GM18507 (cell line): ENCODE measurements at regions not wholly inside any gene's neighbourhood (a gene's known extent, or its start where the extent isn't known, plus 50 kb on each side); places are given as distances from the start of the nearest gene placed in this dataset.

Source experiments
- DNase-seq: peaks from one replicate; pipeline ENCODE4 v3.0.0; 2011; ENCODE audit warnings: low read depth; ENCODE audit not compliant: insufficient read length; ENCODE audit errors: extremely low spot score
- FAIRE-seq: peaks from 2 replicates; lab custom pipeline; 2011; peaks lifted over from hg19 to GRCh38; lab: Jason Lieb, UNC

DNA sequence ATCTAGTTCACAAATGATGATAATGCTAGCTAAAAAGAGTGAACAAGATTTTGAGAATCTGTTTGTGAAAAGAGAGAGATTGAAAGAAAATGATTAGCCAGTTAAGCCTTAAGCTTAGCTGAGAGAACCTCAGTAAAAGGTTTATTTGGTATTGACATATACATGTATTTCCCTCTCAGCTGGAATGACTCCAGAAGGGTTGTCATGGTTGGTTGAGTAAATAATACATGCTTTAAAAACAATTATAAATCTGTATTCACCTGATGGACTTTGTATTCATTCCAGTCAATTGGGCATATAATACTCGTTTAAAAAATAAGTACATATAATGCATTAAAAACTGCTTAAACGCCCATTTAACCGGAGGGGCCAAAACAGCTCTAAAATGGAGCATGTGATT, 181.4 kb downstream of the GRB14 start:
- DNase-seq = no peak
- no peak for FAIRE-seq

DNA sequence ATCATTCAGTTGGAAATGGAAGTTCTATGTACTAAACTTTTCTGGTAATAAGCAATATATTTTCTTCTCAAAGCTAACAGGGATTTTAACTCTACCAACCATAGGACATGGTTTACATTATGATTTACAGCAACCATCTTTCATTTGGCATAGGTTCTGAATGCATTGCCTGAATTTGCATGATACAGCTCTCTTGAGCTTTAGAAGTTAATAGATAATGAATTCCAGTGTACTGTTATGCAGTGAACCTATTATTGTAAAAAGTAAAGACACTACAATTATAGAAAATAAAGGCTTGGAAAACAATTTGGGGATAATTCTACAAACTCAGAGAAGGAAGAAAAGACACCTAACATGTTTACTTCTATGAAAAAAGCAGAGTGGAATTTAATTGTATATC, 182.0 kb downstream of the GRB14 start:
- DNase-seq (no peak), FAIRE-seq (no peak)

DNA sequence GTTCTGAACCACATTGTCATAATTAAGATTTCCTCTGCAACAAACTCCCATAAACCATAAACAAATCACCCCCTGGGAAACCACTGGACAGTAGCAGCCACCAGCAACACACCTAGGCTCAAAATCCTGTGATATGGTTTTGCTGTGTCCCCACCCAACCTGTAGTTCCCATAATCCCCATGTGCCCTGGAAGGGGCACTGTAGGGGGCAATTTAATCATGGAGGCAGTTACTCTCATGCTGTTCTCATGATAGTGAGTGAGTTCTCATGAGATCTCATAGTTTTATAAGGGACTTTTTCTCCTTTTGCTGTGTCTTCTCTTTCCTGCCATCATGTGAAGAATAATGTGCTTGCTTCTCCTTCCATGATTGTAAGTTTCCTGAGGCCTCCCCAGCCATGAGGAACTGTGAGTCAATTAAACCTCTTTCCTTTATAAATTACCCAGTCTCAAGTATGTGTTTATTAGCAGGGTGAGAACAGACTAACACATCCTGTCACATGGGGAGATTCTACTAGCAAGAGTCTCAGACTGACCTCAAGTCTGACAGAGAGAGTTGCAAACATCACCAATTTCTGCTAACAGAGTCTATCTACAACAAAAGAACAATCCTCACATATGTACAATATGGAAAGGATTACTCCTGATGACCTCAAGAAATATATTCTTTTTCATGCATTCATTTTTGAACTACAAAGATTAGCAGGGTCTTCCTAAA, 182.6 kb downstream of the GRB14 start:
- no peak for DNase-seq
- FAIRE-seq = no peak

- DNase-seq (no peak), FAIRE-seq (no peak)
These were observed 185.2 kb downstream of the GRB14 start for GRCh38 chr2:164436131-164436530.

DNA sequence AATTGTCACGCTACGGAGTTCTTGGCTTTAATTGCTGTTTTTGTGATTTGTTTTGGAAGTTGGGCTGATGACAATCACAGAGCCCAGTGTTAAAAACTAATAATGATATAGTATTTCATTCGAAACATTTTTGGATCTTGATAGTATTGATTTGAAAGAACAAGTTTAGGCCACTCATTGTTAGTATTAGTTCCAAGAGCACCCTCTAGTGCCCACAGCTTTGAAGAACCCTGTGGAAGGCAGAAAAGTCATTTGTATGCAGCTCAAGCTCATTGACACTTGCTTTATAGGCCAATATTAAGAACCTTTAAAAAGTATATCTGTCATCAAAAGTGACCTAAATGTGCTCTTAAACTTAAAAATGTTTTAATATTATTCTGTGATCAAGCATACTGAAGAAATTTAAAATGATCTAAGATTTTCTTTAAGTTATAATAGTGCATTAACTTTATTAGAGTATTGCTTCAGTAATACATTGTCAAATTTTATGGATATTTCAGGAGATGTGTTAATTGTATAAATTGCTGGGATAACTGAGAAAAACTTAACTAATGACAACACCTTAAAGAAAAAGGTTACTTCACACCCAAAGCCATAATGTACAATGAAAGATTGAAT, 191.0 kb downstream of the GRB14 start:
- FAIRE-seq (no peak), DNase-seq (no peak)

DNA sequence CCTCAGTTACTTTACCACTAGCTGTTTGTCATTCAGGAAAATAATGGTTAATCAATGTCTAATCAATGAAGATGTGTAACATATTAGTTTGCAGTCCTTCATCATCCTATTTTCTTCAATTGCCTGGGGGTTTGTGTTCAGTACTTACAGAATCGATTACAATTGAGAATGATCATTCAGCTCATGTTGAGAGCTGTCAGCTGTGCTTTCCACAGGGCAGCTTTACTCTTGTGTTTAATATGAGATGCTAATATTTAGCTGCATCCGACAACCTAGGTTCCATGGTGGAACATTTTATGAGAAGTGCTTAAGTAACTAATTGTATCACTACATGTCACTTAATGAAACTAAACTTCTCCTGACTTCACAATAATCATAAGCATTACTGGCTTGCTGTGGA, 191.9 kb downstream of the GRB14 start:
- FAIRE-seq (no peak), DNase-seq (no peak)

- DNase-seq (no peak), FAIRE-seq (no peak)
These were observed 194.2 kb downstream of the GRB14 start for GRCh38 chr2:164427111-164427510.

DNA sequence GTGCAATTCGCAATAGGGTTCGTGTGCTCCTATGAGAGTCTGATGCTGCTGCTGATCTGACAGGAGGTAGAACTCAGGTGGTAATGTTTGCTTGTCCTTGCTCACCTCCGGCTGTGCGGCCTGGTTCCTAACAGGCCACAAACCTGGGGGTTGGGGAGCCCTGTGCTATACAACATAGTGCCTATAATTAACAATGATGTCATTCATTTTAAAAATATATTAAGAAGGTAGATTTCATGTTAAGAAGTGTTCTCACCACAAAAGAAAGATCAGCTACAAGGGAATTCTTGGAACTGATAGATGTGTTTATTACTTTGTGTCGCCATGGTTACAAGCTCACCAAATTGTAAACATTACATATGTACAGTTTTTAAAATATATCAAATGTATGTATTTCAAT, 200.5 kb downstream of the GRB14 start:
- DNase-seq (no peak), FAIRE-seq (no peak)

- FAIRE-seq (no peak), DNase-seq (no peak)
These were observed 208.5 kb downstream of the GRB14 start for GRCh38 chr2:164412831-164413230.

DNA sequence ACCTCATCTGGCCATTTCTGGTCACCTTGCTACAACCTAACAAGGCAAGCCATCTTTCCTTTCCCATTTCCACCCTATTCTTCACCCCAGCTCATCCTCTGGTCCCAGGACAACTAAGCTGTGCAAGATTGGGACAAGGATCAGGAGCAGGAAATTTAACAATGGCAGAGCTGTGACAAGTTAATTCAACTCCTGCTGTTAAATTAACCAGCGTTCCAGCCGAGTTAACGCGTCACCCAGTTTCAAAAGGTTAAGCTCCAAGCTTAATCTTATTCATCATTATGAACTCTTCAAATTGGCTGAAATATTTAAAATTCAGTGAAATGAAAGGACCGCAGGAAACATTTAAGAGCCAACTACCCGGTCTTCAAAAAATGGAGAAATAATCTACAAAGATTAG, 231.9 kb downstream of the GRB14 start:
- FAIRE-seq (no peak), DNase-seq (no peak)

GRCh38 chr2:164388511-164388910, 232.8 kb downstream of the GRB14 start:
- no peak for FAIRE-seq
- DNase-seq = no peak

- no peak for FAIRE-seq
- DNase-seq = no peak
These were observed 235.1 kb downstream of the GRB14 start for GRCh38 chr2:164386231-164386630.

DNA sequence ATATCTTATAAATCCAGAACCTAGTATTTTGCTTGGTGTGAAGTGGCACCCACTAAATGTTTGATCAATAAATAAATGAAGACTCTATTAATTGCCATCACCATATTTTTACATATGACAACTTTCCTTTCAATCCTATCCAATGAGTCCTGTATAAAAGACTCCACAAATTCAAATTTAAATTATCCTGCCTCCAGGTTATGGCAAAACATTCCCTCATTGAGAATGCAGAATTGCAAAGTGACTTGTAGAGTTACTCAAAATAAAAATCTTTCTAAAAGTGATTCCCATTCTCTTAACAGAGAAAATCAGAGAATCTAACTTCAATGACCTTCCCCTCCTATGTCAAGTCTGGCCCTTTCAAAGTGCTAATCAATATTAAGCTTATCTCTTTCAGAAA, 236.8 kb downstream of the GRB14 start:
- FAIRE-seq (no peak), DNase-seq (no peak)

- no peak for DNase-seq
These were observed 249.4 kb downstream of the GRB14 start for GRCh38 chr2:164371916-164372315.

DNA sequence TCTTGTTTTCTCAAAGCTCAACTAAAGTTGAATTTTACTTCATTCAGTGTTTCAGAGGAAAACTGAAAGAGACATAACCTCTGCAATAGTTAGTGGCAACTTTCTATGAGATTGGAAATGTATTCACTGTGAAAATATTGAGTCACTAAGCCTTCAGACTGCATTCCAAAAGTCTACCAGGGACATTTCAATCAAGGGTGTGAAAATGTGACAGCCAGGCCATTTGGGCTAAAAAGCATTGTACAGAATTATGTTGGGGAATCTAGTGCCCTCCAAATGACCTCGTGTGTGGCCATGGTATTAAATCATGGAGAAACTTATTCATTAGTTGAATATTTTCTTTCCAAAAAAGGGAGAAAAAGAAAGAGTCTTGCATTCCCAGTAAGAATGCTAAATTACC, 251.9 kb downstream of the GRB14 start:
- FAIRE-seq = no peak

More at GRCh38 chr2:164371916-164372315, 249.4 kb downstream of the GRB14 start:
- FAIRE-seq = no peak

GRCh38 chr2:164368896-164369295, 252.4 kb downstream of the GRB14 start:
- FAIRE-seq (no peak), DNase-seq (no peak)

More for the DNA sequence above, 251.9 kb downstream of the GRB14 start:
- DNase-seq = no peak

- FAIRE-seq (no peak), DNase-seq (no peak)
These were observed 257.6 kb downstream of the GRB14 start for GRCh38 chr2:164363646-164364045.

DNA sequence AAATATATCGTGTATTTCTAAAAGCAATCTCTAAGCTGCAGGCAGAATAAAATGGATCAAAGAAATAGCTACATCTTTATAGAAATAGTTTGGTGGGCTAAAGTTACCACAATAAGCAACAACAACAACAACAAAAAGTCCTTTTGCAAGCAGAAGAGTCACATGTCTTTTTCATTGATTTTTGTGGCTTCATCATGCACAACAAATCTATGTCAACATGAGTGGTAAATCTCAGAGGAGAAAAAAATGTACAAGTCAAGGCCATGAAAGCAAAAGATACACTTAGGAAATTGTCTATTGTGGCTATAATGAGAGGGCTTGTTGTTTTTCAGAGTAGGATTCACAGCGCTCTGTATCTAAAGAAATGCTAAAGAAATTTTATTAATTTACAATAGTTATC, 269.7 kb downstream of the GRB14 start:
- DNase-seq (no peak), FAIRE-seq (no peak)

GRCh38 chr2:164335947-164336346, 285.3 kb downstream of the GRB14 start:
- DNase-seq (no peak), FAIRE-seq (no peak)

DNA sequence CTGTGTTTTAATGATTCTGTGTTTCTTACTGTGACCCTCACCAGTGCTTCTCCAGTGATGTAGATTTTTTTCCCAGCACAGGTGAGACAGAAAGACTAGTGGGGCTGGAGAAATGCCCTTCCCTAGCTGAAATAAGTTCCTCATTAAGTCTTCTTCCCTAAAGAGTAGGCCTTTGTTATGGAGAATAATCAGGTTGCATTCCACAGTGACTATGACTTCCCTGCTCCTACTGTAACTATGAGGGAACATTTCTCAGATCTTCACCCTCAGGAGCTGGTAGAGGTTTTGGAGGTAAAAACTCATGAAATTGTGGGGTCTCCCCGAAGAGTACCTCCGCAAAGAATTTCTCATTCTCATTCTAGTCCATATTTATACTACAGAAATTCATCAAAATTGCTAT, 286.2 kb downstream of the GRB14 start:
- DNase-seq = no peak
- FAIRE-seq = no peak

DNA sequence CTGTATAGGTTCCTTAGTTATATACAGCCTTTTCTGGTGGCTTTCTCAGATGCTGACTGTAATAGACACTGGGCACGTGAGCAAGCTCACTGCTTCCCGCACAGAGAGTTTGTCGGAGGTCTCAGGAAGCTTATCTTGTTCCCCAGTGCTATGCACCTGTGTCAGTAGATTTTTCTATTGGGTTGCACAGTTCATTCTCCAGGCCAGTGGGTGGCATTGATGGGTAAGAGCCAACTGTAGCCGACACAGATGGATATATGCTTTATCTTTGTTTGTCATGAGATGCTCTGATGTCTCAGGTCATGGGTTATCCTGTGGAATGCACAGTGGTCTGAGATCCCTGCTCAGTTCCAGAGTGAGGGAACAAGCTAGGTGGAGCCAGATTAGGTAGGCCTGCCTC, 293.0 kb downstream of the GRB14 start:
- FAIRE-seq = no peak
- no peak for DNase-seq
